ENCODE measurements at regions not wholly inside any gene's neighbourhood (a gene's known extent, or its start where the extent isn't known, plus 50 kb on each side); places are given as distances from the start of the nearest gene placed in this dataset.

DNA sequence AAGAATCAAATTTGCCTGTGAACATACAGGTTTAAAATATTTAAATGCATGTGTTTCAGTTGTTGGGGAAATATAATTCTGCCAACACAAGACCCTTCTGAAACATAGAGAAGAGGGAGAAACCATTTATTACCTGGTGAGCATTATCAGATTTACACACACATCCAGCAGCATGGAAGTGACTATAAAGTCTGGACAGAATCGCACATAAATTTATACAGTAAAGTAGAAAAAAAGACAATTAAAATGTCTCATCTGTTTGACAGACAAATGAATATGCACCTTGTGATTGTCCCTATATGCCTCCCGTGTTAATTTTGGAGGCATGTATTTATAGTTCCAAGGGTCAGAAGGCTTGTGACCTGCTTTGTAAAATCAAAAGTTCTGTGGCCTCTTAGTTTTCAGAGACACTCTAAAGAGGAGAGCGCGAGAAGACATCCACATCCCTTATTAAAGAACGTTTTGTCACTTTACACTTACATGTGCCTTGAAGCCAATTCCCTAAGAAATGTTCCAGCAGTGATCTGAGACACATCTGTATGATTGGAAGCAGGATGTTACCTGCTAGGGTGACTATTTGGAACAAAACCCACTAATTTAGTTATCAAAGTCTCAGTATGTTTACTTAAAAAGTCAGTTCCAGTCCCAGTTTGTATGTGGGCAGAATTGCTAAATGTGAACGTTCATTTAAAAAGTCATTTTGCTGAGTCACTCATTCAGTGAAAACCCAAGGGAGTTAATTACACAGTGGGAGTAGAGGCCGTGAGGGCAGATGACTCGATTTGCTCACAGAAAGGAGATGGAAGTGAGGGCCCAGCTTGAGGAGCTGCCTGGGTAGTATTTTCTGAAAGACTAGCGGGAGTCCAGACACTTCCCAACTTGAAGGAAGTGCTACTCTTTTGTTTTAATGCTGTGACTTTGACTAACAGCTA lies 527.6 kb upstream of the MEX3C start:
- Mint-ChIP-seq H3K36me3 (ENCODE audit: insufficient read depth, unreplicated experiment) (no peaks in the 10 kb centered on the region), H3K27me3 (ENCODE audit: unreplicated experiment) (peaks cover 15% of the 10 kb centered on the region), H3K9me3 (ENCODE audit: low read depth, unreplicated experiment) (no peaks in the 10 kb centered on the region), H3K27ac (ENCODE audit: unreplicated experiment) (no peak overlapping the region), H3K4me3 (ENCODE audit: low read depth, unreplicated experiment) (no peak overlapping the region), H3K4me1 (ENCODE audit: low read depth, unreplicated experiment) (no peaks in the 10 kb centered on the region)
- no peak for TF ChIP-seq CTCF (IDR thresholded peaks at IDR 0.05; ENCODE audit: unreplicated experiment)
- no TSS peak for BruUV-seq (replicated peaks)
- CTCF ChIA-PET, result no interaction called here
- intact Hi-C loops (cut with micrococcal nuclease; ENCODE audit: unreplicated experiment), result no loop called here
- DNase-seq, result no peak

DNA sequence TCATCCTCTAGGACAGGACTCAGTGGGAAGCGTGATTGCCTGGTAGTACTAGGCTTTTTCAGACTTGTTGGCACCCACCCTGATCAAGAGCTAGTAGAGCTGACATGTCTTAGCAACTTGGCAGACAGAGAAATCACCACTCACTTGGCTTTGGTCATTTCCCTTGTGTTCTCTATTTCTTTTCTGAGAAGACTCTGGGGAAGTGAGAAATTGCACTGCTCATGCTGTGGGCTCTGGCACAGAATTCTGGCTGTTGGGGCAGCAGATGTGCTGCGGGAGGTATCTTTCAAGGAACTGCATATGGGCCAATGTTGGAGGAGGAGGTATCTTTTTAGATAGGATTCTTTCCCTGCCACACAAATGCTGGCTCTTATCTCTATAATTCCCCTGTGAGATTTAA lies 529.1 kb upstream of the MEX3C start:
- Mint-ChIP-seq H3K27ac (ENCODE audit: unreplicated experiment) (no peak overlapping the region), H3K27me3 (ENCODE audit: unreplicated experiment) (peaks cover 15% of the 10 kb centered on the region), H3K4me1 (ENCODE audit: low read depth, unreplicated experiment) (no peaks in the 10 kb centered on the region), H3K9me3 (ENCODE audit: low read depth, unreplicated experiment) (no peaks in the 10 kb centered on the region), H3K4me3 (ENCODE audit: low read depth, unreplicated experiment) (no peak overlapping the region), H3K36me3 (ENCODE audit: insufficient read depth, unreplicated experiment) (no peaks in the 10 kb centered on the region)
- DNase-seq, result no peak
- intact Hi-C loops (cut with micrococcal nuclease; ENCODE audit: unreplicated experiment), result no loop called here
- CTCF ChIA-PET, result no interaction called here
- TF ChIP-seq CTCF (IDR thresholded peaks at IDR 0.05; ENCODE audit: unreplicated experiment), result no peak
- BruUV-seq (replicated peaks), result no TSS peak

DNA sequence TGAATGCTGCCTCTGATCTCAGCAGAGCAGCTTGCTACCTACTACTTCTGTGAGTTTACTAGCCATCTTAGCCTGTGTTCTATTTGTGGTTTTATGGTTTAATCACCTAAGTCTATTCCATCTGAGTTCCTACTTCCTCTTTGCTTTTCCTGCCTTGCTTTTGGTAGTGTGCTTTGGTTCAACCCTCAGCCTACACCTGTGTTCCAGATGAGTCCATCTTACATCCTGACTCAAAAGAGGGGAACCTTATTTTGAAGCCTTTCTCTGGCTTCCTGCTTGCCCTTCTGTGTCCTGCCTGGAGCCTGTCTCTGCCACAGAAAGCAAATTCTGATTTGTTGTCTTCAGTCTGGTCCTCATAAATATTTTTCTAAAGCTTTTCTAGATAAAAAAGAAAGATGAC lies 530.3 kb upstream of the MEX3C start:
- Mint-ChIP-seq H3K27ac (ENCODE audit: unreplicated experiment) (no peak overlapping the region), H3K4me1 (ENCODE audit: low read depth, unreplicated experiment) (no peaks in the 10 kb centered on the region), H3K36me3 (ENCODE audit: insufficient read depth, unreplicated experiment) (no peaks in the 10 kb centered on the region), H3K4me3 (ENCODE audit: low read depth, unreplicated experiment) (no peak overlapping the region), H3K27me3 (ENCODE audit: unreplicated experiment) (peaks cover 15% of the 10 kb centered on the region), H3K9me3 (ENCODE audit: low read depth, unreplicated experiment) (no peaks in the 10 kb centered on the region)
- no TSS peak for BruUV-seq (replicated peaks)
- intact Hi-C loops (cut with micrococcal nuclease; ENCODE audit: unreplicated experiment), result no loop called here
- CTCF ChIA-PET, result no interaction called here
- no peak for DNase-seq
- no peak for TF ChIP-seq CTCF (IDR thresholded peaks at IDR 0.05; ENCODE audit: unreplicated experiment)

GRCh38 chr18:51731070-51731469 lies 533.6 kb upstream of the MEX3C start:
- DNase-seq, result no peak

More at GRCh38 chr18:51731070-51731469, 533.6 kb upstream of the MEX3C start:
- no peak overlapping the region for H3K27ac Mint-ChIP-seq (ENCODE audit: unreplicated experiment)
- CTCF ChIA-PET, result no interaction called here
- no peak overlapping the region for H3K4me3 Mint-ChIP-seq (ENCODE audit: low read depth, unreplicated experiment)
- intact Hi-C loops (cut with micrococcal nuclease; ENCODE audit: unreplicated experiment), result no loop called here
- no peaks in the 10 kb centered on the region for H3K4me1 Mint-ChIP-seq (ENCODE audit: low read depth, unreplicated experiment)
- H3K36me3 Mint-ChIP-seq (ENCODE audit: insufficient read depth, unreplicated experiment), result no peaks in the 10 kb centered on the region
- TF ChIP-seq CTCF (IDR thresholded peaks at IDR 0.05; ENCODE audit: unreplicated experiment), result no peak
- H3K9me3 Mint-ChIP-seq (ENCODE audit: low read depth, unreplicated experiment), result no peaks in the 10 kb centered on the region
- H3K27me3 Mint-ChIP-seq (ENCODE audit: unreplicated experiment), result peaks cover 15% of the 10 kb centered on the region
- BruUV-seq (replicated peaks), result no TSS peak

Measured in Calu3 (cell line).